HUES6 (cell line): ENCODE measurements at regions not wholly inside any gene's neighbourhood (a gene's known extent, or its start where the extent isn't known, plus 50 kb on each side); places are given as distances from the start of the nearest gene placed in this dataset.

Experiments
- H3K27ac ChIP-seq: 2 replicates; pipeline ENCODE4 v1.7.0; 2013; ENCODE audit warnings: low read depth, mild to moderate bottlenecking, low read length, inconsistent platforms
- H3K27me3 ChIP-seq: 2 replicates; pipeline ENCODE4 v1.6.1; 2013; ENCODE audit warnings: low read length; ENCODE audit not compliant: control insufficient read depth, insufficient read depth
- H3K36me3 ChIP-seq: 2 replicates; pipeline ENCODE4 v1.6.1; 2013; ENCODE audit warnings: low read length; ENCODE audit not compliant: control insufficient read depth, insufficient read depth
- H3K4me1 ChIP-seq: 2 replicates; pipeline ENCODE4 v1.6.1; 2013; ENCODE audit warnings: low read length; ENCODE audit not compliant: control insufficient read depth, insufficient read depth
- H3K4me3 ChIP-seq: 2 replicates; pipeline ENCODE4 v1.5.1; 2013; ENCODE audit warnings: low read depth, low read length
- H3K9ac ChIP-seq: one replicate; pipeline ENCODE4 v1.6.1; 2013; ENCODE audit warnings: mild to moderate bottlenecking, low read length
- H3K9me3 ChIP-seq: 2 replicates; pipeline ENCODE4 v1.6.1; 2013; ENCODE audit warnings: low read depth, low read length; ENCODE audit not compliant: control insufficient read depth, insufficient read depth

- Histone ChIP-seq H3K4me1 (no peaks in the 10 kb centered on the region), H3K36me3 (no peaks in the 10 kb centered on the region), H3K27ac (no peak overlapping the region), H3K4me3 (no peak overlapping the region), H3K9me3 (no peaks in the 10 kb centered on the region), H3K9ac (no peak overlapping the region), H3K27me3 (no peaks in the 10 kb centered on the region)
Measured at GRCh38 chr18:55078303-55078932, 119.2 kb upstream of the CCDC68 start.

- no peaks in the 10 kb centered on the region for H3K9me3 ChIP-seq
- H3K9ac ChIP-seq: no peak overlapping the region
- no peaks in the 10 kb centered on the region for H3K4me1 ChIP-seq
- no peaks in the 10 kb centered on the region for H3K27me3 ChIP-seq
- no peak overlapping the region for H3K4me3 ChIP-seq
- H3K27ac ChIP-seq: no peak overlapping the region
- no peaks in the 10 kb centered on the region for H3K36me3 ChIP-seq
Measured at GRCh38 chr18:55076643-55077218, 117.5 kb upstream of the CCDC68 start.

- Histone ChIP-seq H3K4me1 (no peaks in the 10 kb centered on the region), H3K36me3 (no peaks in the 10 kb centered on the region), H3K27me3 (no peaks in the 10 kb centered on the region), H3K9ac (no peak overlapping the region), H3K27ac (no peak overlapping the region), H3K9me3 (no peaks in the 10 kb centered on the region), H3K4me3 (no peak overlapping the region)
Measured at GRCh38 chr18:55073834-55074233, 114.6 kb upstream of the CCDC68 start.

DNA sequence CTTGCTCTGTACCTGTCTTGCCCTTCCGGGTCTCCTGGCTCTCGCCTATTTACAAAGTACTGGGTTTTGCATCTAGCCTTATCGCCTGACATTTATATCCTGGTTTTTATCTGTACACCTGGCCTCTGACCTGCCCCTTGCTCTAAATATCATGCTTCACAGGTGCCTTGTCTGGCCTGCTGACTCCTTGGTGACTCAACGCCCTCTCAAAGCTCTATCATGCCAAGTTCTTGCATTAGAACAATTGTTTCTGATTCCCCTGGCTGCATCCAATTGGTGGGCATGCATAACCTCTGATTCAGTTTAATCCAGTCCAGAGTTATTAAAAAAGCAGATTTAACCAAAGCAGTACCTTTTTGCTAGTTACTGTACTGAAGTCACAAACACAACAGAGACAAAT lies 113.9 kb upstream of the CCDC68 start:
- Histone ChIP-seq H3K4me1 (no peaks in the 10 kb centered on the region), H3K9me3 (no peaks in the 10 kb centered on the region), H3K4me3 (no peak overlapping the region), H3K9ac (no peak overlapping the region), H3K36me3 (no peaks in the 10 kb centered on the region), H3K27ac (no peak overlapping the region), H3K27me3 (no peaks in the 10 kb centered on the region)

- H3K9ac ChIP-seq: no peak overlapping the region
- no peaks in the 10 kb centered on the region for H3K27me3 ChIP-seq
- H3K4me3 ChIP-seq: no peak overlapping the region
- no peaks in the 10 kb centered on the region for H3K36me3 ChIP-seq
- H3K4me1 ChIP-seq: no peaks in the 10 kb centered on the region
- no peak overlapping the region for H3K27ac ChIP-seq
- no peaks in the 10 kb centered on the region for H3K9me3 ChIP-seq
Measured at GRCh38 chr18:55072698-55073097, 113.4 kb upstream of the CCDC68 start.

DNA sequence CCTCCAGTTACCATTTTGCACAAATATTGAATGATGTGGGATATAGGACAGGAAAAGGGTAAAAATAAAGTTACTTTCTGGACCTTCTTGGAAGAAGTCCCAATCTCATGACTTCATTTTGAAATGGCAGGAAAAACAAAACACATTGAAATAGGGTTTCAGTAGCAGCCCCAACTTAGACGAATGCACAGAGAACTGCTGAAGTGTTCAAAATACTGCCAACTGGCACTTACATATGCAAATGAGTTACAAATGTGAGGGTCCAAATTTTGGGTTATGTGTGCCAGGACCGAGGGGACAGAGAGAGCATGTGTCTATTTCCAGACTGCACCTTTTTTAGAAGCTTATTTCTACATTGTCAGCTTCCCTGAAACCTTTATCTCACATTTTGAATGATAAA lies 112.9 kb upstream of the CCDC68 start:
- H3K4me1 ChIP-seq: no peaks in the 10 kb centered on the region
- no peak overlapping the region for H3K9ac ChIP-seq
- no peak overlapping the region for H3K4me3 ChIP-seq
- H3K27ac ChIP-seq: no peak overlapping the region
- no peaks in the 10 kb centered on the region for H3K27me3 ChIP-seq
- H3K9me3 ChIP-seq: no peaks in the 10 kb centered on the region
- H3K36me3 ChIP-seq: no peaks in the 10 kb centered on the region

- no peaks in the 10 kb centered on the region for H3K27me3 ChIP-seq
- no peak overlapping the region for H3K4me3 ChIP-seq
- H3K9me3 ChIP-seq: no peaks in the 10 kb centered on the region
- H3K27ac ChIP-seq: no peak overlapping the region
- no peak overlapping the region for H3K9ac ChIP-seq
- no peaks in the 10 kb centered on the region for H3K36me3 ChIP-seq
- no peaks in the 10 kb centered on the region for H3K4me1 ChIP-seq
Measured at GRCh38 chr18:55069497-55069896, 110.2 kb upstream of the CCDC68 start.

DNA sequence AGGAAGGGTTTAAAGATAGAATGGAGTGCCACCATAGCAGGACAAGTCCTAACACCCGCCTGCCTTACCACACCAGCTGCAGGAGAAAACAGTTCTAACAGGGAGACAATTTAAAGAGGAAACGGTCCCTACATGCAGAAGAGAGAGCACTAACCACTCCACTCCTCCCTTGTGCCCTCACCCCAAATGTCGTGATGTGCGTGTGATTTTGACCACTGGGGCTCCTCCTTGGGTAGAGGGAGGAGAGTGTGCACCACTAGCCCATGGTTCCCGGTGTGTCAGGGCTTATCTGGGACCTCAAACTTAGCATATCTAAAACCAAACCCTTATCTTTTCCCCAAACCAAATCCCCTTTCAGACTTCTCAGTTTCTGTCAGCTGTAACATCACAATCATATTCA lies 105.5 kb upstream of the CCDC68 start:
- Histone ChIP-seq H3K27ac (no peak overlapping the region), H3K27me3 (no peaks in the 10 kb centered on the region), H3K9me3 (no peaks in the 10 kb centered on the region), H3K9ac (no peak overlapping the region), H3K36me3 (no peaks in the 10 kb centered on the region), H3K4me1 (no peaks in the 10 kb centered on the region), H3K4me3 (no peak overlapping the region)

DNA sequence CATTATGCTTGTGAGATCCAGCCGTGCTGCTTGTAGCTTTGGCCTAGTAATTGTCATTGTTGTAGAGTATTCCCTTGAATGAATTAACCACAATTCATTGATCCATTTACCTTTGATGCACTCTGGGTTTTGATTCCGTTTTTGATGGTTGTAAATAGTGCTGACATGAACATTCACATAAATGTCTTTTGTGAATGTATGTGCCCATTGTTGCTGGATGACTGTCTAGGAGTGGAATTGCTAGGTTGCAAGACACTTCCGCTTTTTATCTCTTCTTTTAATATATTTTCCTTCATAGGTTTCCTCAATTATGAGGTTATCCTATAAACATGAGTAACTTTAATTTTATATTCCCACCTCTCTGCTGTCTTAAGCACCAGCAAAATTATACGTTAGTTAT lies 104.8 kb upstream of the CCDC68 start:
- no peak overlapping the region for H3K4me3 ChIP-seq
- no peaks in the 10 kb centered on the region for H3K4me1 ChIP-seq
- no peaks in the 10 kb centered on the region for H3K36me3 ChIP-seq
- no peak overlapping the region for H3K27ac ChIP-seq
- H3K9me3 ChIP-seq: no peaks in the 10 kb centered on the region
- no peak overlapping the region for H3K9ac ChIP-seq
- H3K27me3 ChIP-seq: no peaks in the 10 kb centered on the region

DNA sequence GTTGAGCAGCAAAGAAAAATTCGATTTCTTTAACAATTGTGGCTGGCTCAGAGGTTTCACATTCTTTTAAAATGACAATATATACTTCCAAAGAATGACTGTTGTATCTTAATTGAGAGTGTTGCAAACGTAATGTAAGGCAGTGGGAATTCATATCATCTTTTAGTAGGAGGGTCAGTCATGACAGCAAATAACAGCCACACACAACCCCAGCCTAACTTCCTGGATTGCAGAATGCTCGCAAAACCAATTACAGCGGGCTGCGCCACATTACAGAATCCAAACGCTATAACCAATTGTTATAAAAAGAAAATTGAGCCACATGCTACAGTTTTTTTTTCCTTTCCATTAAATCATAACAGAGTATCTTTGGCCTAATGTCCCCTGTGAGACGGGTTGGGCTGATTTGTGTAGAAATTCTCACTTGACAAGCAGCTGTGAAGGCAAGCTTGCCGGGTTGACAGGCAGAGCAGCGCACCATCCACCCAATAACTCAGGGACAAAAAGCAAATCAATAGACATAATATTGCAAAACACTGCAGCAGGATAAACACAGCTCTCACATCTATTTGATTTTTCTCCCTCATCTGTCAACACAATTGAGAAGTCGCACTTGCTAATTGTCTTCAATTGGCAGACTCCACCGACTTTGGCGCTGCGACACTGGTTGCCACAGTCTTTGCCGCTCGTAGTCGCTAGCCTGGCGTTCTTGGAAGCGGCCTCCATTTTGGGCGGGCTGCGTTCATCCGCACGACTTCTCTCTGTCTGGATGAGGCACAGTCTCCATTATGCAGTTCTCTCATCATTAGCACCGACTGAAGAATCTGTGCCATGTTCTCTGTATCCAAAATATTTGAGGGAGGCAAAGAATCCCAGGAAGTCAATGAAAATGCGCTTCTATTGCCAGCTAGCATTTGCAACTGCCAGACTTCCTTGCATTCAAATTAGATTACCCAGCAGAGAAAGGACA lies 95.0 kb upstream of the CCDC68 start:
- Histone ChIP-seq H3K4me3 (no peak overlapping the region), H3K36me3 (no peaks in the 10 kb centered on the region), H3K9ac (no peak overlapping the region), H3K27ac (no peak overlapping the region), H3K9me3 (no peaks in the 10 kb centered on the region), H3K4me1 (no peaks in the 10 kb centered on the region; the same call in 1 of the 2 replicates), H3K27me3 (no peaks in the 10 kb centered on the region)

DNA sequence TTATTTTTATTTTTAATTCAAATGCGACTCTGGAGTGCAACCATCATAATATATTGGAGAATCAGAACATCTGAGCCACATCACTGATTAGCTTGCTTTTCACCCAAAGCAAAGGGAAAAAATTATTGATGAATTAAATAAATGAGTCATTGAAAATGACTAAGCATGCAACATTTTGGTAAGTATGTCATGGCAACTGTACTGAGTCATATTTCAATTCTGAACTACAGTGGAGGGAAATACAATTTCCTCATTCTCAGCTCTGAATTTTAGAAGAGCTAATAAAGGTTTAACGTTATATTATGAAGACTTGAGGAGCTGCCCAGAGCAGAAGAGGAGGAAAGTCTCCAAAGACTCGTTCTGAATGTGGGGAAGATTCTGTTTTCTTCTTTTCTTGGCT lies 89.6 kb upstream of the CCDC68 start:
- no peak overlapping the region for H3K9ac ChIP-seq
- no peaks in the 10 kb centered on the region for H3K27me3 ChIP-seq
- H3K9me3 ChIP-seq: no peaks in the 10 kb centered on the region
- H3K4me1 ChIP-seq: no peaks in the 10 kb centered on the region
- H3K27ac ChIP-seq: no peak overlapping the region
- no peak overlapping the region for H3K4me3 ChIP-seq
- no peaks in the 10 kb centered on the region for H3K36me3 ChIP-seq
